ENCODE measurements at regions not wholly inside any gene's neighbourhood (a gene's known extent, or its start where the extent isn't known, plus 50 kb on each side); places are given as distances from the start of the nearest gene placed in this dataset.
"Not testable (repeated sequence)": the region's sequence is repeated elsewhere in the genome, so short reads cannot be mapped to it uniquely, and the experiment has no call there.

DNA sequence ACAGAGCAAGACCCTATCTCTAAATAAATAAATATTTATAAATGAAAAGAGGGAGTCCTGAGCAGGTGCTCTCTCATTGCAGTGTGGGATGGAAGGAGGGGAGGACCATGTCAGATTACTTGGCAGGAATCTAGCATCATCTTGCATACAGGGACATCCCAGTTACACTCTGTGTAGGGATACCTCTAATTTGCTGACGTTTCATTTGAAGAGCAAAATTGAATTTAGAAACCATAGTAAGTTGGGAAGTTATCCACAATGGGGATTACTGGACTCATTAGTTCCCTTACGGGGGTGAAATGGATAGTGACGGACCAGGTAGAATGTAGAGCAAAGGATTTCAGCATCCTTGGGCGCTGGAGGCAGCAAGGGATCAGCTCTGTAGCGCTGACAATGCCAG is 52.1 kb downstream of the ARHGEF18 start:
- no peak for DNase-seq (ENCODE audit: extremely low spot score)
- CTCF ChIA-PET = no interaction called here
- TF ChIP-seq, protein P1, sequence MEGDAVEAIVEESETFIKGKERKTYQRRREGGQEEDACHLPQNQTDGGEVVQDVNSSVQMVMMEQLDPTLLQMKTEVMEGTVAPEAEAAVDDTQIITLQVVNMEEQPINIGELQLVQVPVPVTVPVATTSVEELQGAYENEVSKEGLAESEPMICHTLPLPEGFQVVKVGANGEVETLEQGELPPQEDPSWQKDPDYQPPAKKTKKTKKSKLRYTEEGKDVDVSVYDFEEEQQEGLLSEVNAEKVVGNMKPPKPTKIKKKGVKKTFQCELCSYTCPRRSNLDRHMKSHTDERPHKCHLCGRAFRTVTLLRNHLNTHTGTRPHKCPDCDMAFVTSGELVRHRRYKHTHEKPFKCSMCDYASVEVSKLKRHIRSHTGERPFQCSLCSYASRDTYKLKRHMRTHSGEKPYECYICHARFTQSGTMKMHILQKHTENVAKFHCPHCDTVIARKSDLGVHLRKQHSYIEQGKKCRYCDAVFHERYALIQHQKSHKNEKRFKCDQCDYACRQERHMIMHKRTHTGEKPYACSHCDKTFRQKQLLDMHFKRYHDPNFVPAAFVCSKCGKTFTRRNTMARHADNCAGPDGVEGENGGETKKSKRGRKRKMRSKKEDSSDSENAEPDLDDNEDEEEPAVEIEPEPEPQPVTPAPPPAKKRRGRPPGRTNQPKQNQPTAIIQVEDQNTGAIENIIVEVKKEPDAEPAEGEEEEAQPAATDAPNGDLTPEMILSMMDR (IDR thresholded peaks at IDR 0.05; ENCODE audit: control extremely low read depth, extremely low read depth, low read depth, missing control alignments) = no peak
- POLR2A ChIA-PET = no interaction called here

GRCh38 chr19:7401694-7402093 is 53.0 kb downstream of the ARHGEF18 start:
- TF ChIP-seq, protein P1 (IDR thresholded peaks at IDR 0.05; ENCODE audit: control extremely low read depth, extremely low read depth, low read depth, missing control alignments) = no peak
- CTCF ChIA-PET = no interaction called here
- DNase-seq (ENCODE audit: extremely low spot score) = no peak
- POLR2A ChIA-PET = no interaction called here

DNA sequence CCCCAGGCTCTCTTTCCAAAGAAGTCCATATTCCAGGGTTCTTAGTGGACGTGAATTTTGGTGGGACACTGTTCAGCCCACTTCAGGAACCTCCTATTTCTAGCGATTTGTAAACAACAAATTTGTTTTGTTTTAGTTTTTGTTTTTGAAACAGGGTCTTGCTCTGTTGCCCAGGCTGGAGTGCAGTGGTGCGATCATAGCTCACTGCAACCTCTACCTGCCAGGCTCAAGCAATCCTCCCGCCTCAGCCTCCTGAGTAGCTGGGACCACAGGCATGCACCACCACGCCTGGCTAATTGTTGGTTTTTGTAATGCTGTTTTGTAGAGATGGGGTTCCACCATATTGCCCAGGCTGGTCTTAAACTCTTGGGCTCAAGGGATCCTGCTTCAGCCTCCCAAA is 56.7 kb downstream of the ARHGEF18 start:
- POLR2A ChIA-PET; DNase-seq (ENCODE audit: extremely low spot score): not testable (repeated sequence)
- CTCF ChIA-PET = interaction anchor here (1.4 to 1.5 kb wide), 2 partner anchors 12 to 17 kb away, joined by 3 read pairs; no protein-coding TSS in a partner anchor

- DNase-seq (ENCODE audit: extremely low spot score) = no peak
- ChIA-PET POLR2A (interaction anchor here (0.6 to 1.0 kb wide), 2 partner anchors 18 to 394 kb away, joined by 3 to 4 read pairs; no protein-coding TSS in a partner anchor), CTCF (interaction anchor here (1.2 to 1.4 kb wide), 4 partner anchors 10 to 272 kb away, joined by 3 to 4 read pairs (median 3); no protein-coding TSS in a partner anchor)
- TF ChIP-seq, protein P1 (IDR thresholded peaks at IDR 0.05; ENCODE audit: control extremely low read depth, extremely low read depth, low read depth, missing control alignments) = no peak
These were observed 59.5 kb downstream of the ARHGEF18 start for GRCh38 chr19:7408251-7408650.

GRCh38 chr19:7410946-7411345 is 62.2 kb downstream of the ARHGEF18 start:
- ChIA-PET POLR2A (no interaction called here), CTCF (no interaction called here)
- DNase-seq (ENCODE audit: extremely low spot score) = no peak
- TF ChIP-seq, protein P1 (IDR thresholded peaks at IDR 0.05; ENCODE audit: control extremely low read depth, extremely low read depth, low read depth, missing control alignments) = no peak

- POLR2A ChIA-PET = no interaction called here
- TF ChIP-seq, protein P1 (IDR thresholded peaks at IDR 0.05; ENCODE audit: control extremely low read depth, extremely low read depth, low read depth, missing control alignments) = no peak
- CTCF ChIA-PET = interaction anchor here (1.3 kb wide), 1 partner anchor 10 kb away, joined by 4 read pairs; no protein-coding TSS in a partner anchor
- DNase-seq (ENCODE audit: extremely low spot score) = no peak
These were observed 64.9 kb downstream of the ARHGEF18 start for GRCh38 chr19:7413629-7414028.

GRCh38 chr19:7415163-7415856 is 66.6 kb downstream of the ARHGEF18 start:
- no peak for DNase-seq (ENCODE audit: extremely low spot score)
- CTCF ChIA-PET = no interaction called here
- TF ChIP-seq, protein P1 (IDR thresholded peaks at IDR 0.05; ENCODE audit: control extremely low read depth, extremely low read depth, low read depth, missing control alignments) = peak; percentile 2
- POLR2A ChIA-PET = no interaction called here

Data from GM10248 (cell line).